Endothelial cell of umbilical vein (primary cell): ENCODE measurements at regions not wholly inside any gene's neighbourhood (a gene's known extent, or its start where the extent isn't known, plus 50 kb on each side); places are given as distances from the start of the nearest gene placed in this dataset.

Experiments used
- BruUV-seq: library from RNA; stranded (reverse); fragments of 400-500 nt; replicated peaks from 2 replicates; lab custom pipeline; 2021; lab: Mats Ljungman, UMichigan
- CTCF ChIA-PET: fragments of 300-600, 350-600 bp; sonication (Branson Sonifier 250); formaldehyde crosslinking; loops from one replicate; lab custom pipeline; 2021; ENCODE audit warnings: antibody characterized with exemption, inconsistent platforms; lab: Charles Lee
- POLR2A ChIA-PET: fragments of 300-600, 350-600 bp; sonication (Branson Sonifier 250); formaldehyde crosslinking; loops from one replicate; lab custom pipeline; 2021; ENCODE audit warnings: antibody characterized with exemption, inconsistent platforms; lab: Charles Lee
- DNase-seq: peaks from one replicate; pipeline ENCODE4 v3.0.0-alpha.2; 2011; ENCODE audit warnings: low read depth, low spot score
- FAIRE-seq: peaks from 2 replicates; lab custom pipeline; 2011; peaks lifted over from hg19 to GRCh38; lab: Jason Lieb, UNC
- H2AFZ ChIP-seq: 2 replicates; pipeline ENCODE4 v1.6.0; 2012; ENCODE audit warnings: low read depth, low read length, control low read depth, inconsistent platforms
- H3K27ac ChIP-seq: 2 replicates; pipeline ENCODE4 v1.5.1; 2011; ENCODE audit warnings: low read depth, mild to moderate bottlenecking, control low read depth, low read length, moderate library complexity; ENCODE audit not compliant: insufficient read depth
- H3K27me3 ChIP-seq, 2 experiments: 2 replicates each; pipeline versions ENCODE4 v1.6.0 to v1.6.1; 2011; ENCODE audit warnings: low read length in 2 of 2, mixed read lengths in 1 of 2; ENCODE audit not compliant: control insufficient read depth in 2 of 2, insufficient read depth in 2 of 2
- H3K36me3 ChIP-seq, 2 experiments: 2 replicates in 1 of 2; 3 replicates in 1 of 2; pipeline ENCODE4 v1.5.1; 2011; ENCODE audit warnings: low read length in 2 of 2, mild to moderate bottlenecking in 1 of 2, moderate library complexity in 1 of 2; ENCODE audit not compliant: control insufficient read depth in 2 of 2, insufficient read depth in 2 of 2; ENCODE audit errors: extremely low read depth in 1 of 2
- H3K4me1 ChIP-seq: 3 replicates; pipeline ENCODE4 v1.5.1; 2011; ENCODE audit warnings: mild to moderate bottlenecking, low read length; ENCODE audit not compliant: control insufficient read depth, insufficient read depth; ENCODE audit errors: extremely low read depth
- H3K4me2 ChIP-seq: 2 replicates; pipeline ENCODE4 v1.6.1; 2011; ENCODE audit warnings: low read length, control low read depth, mixed read lengths; ENCODE audit not compliant: insufficient read depth
- H3K4me3 ChIP-seq, 3 experiments: fragments of 200-600 bp in 1 of 3; sonication (generic), shearing (Covaris generic) in 1 of 3; replicated peaks in 1 of 3; 2 replicates each; pipeline ENCODE4 v1.5.1; 2011 to 2016; ENCODE audit warnings: control low read depth in 3 of 3, low read length in 3 of 3, mild to moderate bottlenecking in 2 of 3, inconsistent platforms in 1 of 3, low read depth in 1 of 3, moderate library complexity in 1 of 3; ENCODE audit not compliant: insufficient read depth in 1 of 3
- H3K79me2 ChIP-seq: 2 replicates; pipeline ENCODE4 v1.6.0; 2012; ENCODE audit warnings: low read length, inconsistent platforms; ENCODE audit not compliant: control insufficient read depth, insufficient read depth
- H3K9ac ChIP-seq: replicated peaks from 2 replicates; pipeline ENCODE3; 2011; ENCODE audit warnings: low read length, control low read depth; ENCODE audit not compliant: insufficient read depth; ENCODE audit errors: extremely low read depth
- H3K9me1 ChIP-seq: replicated peaks from 3 replicates; pipeline ENCODE4 v1.6.0; 2011; ENCODE audit warnings: mild to moderate bottlenecking, low read length; ENCODE audit not compliant: control insufficient read depth, insufficient read depth; ENCODE audit errors: extremely low read depth
- H3K9me3 ChIP-seq: replicated peaks from 2 replicates; pipeline ENCODE4 v1.5.1; 2012; ENCODE audit warnings: low read length, inconsistent platforms; ENCODE audit not compliant: control insufficient read depth, insufficient read depth
- H4K20me1 ChIP-seq: replicated peaks from 2 replicates; pipeline ENCODE3; 2011; ENCODE audit warnings: mild to moderate bottlenecking, low read length; ENCODE audit not compliant: control insufficient read depth, insufficient read depth; ENCODE audit errors: extremely low read depth
- EZH2 ChIP-seq: IDR thresholded peaks from 2 replicates; pipeline ENCODE4 v1.6.1; 2012; ENCODE audit warnings: borderline replicate concordance, low read depth, mild to moderate bottlenecking, moderate library complexity, low read length, inconsistent platforms; ENCODE audit not compliant: severe bottlenecking
- FOS ChIP-seq: IDR thresholded peaks from 2 replicates; pipeline ENCODE4 v1.6.1; 2011; ENCODE audit warnings: mild to moderate bottlenecking, low read length, moderate library complexity, borderline replicate concordance; ENCODE audit not compliant: insufficient read depth
- GATA2 ChIP-seq: IDR thresholded peaks from 2 replicates; pipeline ENCODE4 v1.7.0; 2011; ENCODE audit warnings: low read depth, mild to moderate bottlenecking, moderate library complexity, mixed read lengths, low read length; ENCODE audit not compliant: insufficient read length, insufficient read depth
- JUN ChIP-seq: IDR thresholded peaks from 2 replicates; pipeline ENCODE4 v1.6.1; 2011; ENCODE audit warnings: borderline replicate concordance, low read depth; ENCODE audit not compliant: insufficient read length, insufficient read depth
- MYC ChIP-seq: IDR thresholded peaks from one replicate; pipeline ENCODE4 v1.6.1; 2011; ENCODE audit warnings: mild to moderate bottlenecking, low read depth, low read length
- POLR2A ChIP-seq: IDR thresholded peaks from 2 replicates; pipeline ENCODE4 v1.6.1; 2012; ENCODE audit warnings: low read depth, mild to moderate bottlenecking, control low read depth, low read length
- POLR2AphosphoS5 ChIP-seq: IDR thresholded peaks from 2 replicates; pipeline ENCODE4 v1.6.1; 2012; ENCODE audit warnings: low read depth, mild to moderate bottlenecking, control low read depth, low read length, moderate library complexity; ENCODE audit not compliant: insufficient read depth
- dilution Hi-C: fragments of 300-500 bp; cut with MboI; formaldehyde crosslinking; loops from one replicate; pipeline ENCODE4 v1.15.0; 2019; ENCODE audit warnings: low sequenced_read_pairs; ENCODE audit not compliant: extremely low pct_ligation_motif_present
- intact Hi-C: fragments of 100-400 bp; cut with micrococcal nuclease; formaldehyde crosslinking; loops from one replicate; pipeline ENCODE4 v1.10.0; 2022
- TF ChIP-seq, protein P1 (sequence below), 2 donors: IDR thresholded peaks; 1 replicate in 1 of 2; 2 replicates in 1 of 2; pipeline ENCODE4 v1.5.1; 2011; ENCODE audit warnings: low read length in 2 of 2, mild to moderate bottlenecking in 2 of 2, moderate library complexity in 2 of 2, control low read depth in 1 of 2, inconsistent platforms in 1 of 2, low read depth in 1 of 2; ENCODE audit not compliant: insufficient read depth in 1 of 2; ENCODE audit errors: extremely low read depth in 1 of 2
- TF ChIP-seq, protein P2 (sequence below): IDR thresholded peaks from 2 replicates; pipeline ENCODE4 v1.6.1; 2011; ENCODE audit not compliant: insufficient read depth, insufficient read length

DNA sequence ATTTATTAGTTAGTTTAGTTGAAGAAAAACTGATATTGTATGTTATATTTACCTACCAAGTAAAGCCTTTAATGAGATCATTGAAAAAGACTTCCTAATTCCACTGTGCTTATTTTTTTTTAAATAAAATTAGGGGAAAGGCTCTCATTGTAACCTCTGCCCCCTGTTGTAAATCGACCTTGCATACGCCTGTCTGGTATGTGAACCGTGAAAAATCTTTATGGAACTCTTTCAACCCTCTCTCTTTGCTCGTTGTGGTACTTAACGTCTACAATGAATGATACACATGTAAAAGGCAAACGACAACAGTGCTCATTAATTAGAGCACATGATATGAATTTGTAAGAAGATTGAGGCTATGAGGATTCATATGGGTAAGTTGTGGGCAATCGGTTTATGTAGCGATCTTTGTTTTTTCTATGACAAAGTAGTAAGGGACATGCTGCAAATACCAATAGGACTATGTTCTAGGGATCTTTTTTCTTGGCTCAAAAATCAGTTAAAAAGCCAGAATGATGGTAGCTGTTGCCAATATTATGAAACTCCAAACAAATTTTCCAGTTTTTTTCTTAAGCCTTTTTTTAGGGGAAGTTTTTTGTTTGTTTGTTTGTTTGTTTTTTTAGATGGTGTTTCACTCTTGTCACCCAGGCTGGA is 119.0 kb upstream of the MCHR2 start:
- TF ChIP-seq POLR2AphosphoS5 (no peak), MYC (no peak), EZH2 (no peak), POLR2A (no peak), JUN (no peak), GATA2 (no peak), FOS (no peak)
- TF ChIP-seq, protein P1, sequence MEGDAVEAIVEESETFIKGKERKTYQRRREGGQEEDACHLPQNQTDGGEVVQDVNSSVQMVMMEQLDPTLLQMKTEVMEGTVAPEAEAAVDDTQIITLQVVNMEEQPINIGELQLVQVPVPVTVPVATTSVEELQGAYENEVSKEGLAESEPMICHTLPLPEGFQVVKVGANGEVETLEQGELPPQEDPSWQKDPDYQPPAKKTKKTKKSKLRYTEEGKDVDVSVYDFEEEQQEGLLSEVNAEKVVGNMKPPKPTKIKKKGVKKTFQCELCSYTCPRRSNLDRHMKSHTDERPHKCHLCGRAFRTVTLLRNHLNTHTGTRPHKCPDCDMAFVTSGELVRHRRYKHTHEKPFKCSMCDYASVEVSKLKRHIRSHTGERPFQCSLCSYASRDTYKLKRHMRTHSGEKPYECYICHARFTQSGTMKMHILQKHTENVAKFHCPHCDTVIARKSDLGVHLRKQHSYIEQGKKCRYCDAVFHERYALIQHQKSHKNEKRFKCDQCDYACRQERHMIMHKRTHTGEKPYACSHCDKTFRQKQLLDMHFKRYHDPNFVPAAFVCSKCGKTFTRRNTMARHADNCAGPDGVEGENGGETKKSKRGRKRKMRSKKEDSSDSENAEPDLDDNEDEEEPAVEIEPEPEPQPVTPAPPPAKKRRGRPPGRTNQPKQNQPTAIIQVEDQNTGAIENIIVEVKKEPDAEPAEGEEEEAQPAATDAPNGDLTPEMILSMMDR (IDR thresholded peaks at IDR 0.05; ENCODE audit: extremely low read depth in 1 of 2, insufficient read depth in 1 of 2, low read depth in 1 of 2, low read length in 2 of 2): no peak
- TF ChIP-seq, protein P2, sequence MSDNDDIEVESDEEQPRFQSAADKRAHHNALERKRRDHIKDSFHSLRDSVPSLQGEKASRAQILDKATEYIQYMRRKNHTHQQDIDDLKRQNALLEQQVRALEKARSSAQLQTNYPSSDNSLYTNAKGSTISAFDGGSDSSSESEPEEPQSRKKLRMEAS: no peak
- Histone ChIP-seq H3K9ac (no peak overlapping the region), H3K4me3 (no peak overlapping the region), H3K9me1 (no peaks in the 10 kb centered on the region), H3K4me1 (no peaks in the 10 kb centered on the region), H3K9me3 (no peaks in the 10 kb centered on the region), H3K36me3 (no peaks in the 10 kb centered on the region), H2AFZ (no peak overlapping the region), H3K27ac (no peak overlapping the region), H3K27me3 (peaks cover 2 to 3% of the 10 kb centered on the region in 2 experiments), H4K20me1 (no peaks in the 10 kb centered on the region), H3K4me2 (no peak overlapping the region), H3K79me2 (no peaks in the 10 kb centered on the region)
- ChIA-PET CTCF (interaction anchor here (1.9 to 5.3 kb wide), 2 partner anchors 368 to 607 kb away, joined by 8 to 86 read pairs; no protein-coding TSS in a partner anchor), POLR2A (no interaction called here)
- FAIRE-seq (no peak), DNase-seq (no peak)
- no TSS peak for BruUV-seq
- dilution Hi-C loops: loop anchor here (25.0 kb wide), 1 partner anchor 349 kb away; the partner anchor contains the start of gene SIM1
- intact Hi-C loops: no loop called here
